ENCODE measurements at regions not wholly inside any gene's neighbourhood (a gene's known extent, or its start where the extent isn't known, plus 50 kb on each side); places are given as distances from the start of the nearest gene placed in this dataset.

DNA sequence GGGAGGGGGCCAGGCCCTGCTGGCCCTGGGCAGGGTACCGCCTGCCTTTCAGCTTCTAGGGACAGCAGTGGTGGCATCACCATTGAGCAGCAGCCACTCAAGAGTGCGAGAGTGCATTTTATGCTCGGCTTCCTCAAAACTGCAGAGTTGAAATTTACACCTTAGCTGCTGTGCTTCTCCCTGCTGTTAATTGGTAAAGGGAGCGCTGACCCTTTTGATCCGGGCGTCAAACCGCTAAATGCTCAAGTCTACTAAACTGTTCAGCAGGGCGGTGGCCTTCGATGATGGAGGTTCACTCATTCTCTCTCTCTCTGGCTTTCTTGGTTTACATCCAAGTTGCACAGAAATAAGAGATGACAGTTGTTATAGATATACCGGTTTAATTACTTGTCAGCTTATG, 368.6 kb upstream of the IRX2 start:
- CTCF ChIA-PET (ENCODE audit: low intra/inter-chr PET ratio): no interaction called here

More for the DNA sequence above, 368.6 kb upstream of the IRX2 start:
- no peak overlapping the region for H3K9ac ChIP-seq (ENCODE audit: insufficient read depth in 1 of 2, low read depth in 2 of 2, low read length in 2 of 2)
- H3K9me3 ChIP-seq (replicated peaks; ENCODE audit: control insufficient read depth, insufficient read depth, low read depth, low read length): no peaks in the 10 kb centered on the region
- POLR2A ChIA-PET: interaction anchor here (0.7 kb wide), 1 partner anchor 350 kb away, joined by 3 read pairs; no protein-coding TSS in a partner anchor
- H3K9me1 ChIP-seq (ENCODE audit: control insufficient read depth, insufficient read depth, low read length): no peaks in the 10 kb centered on the region
- ATAC-seq (no peak), FAIRE-seq (no peak), DNase-seq (ENCODE audit: extremely low read depth in 1 of 4, low spot score in 3 of 4) (no peak)
- in situ Hi-C loops (cut with MboI) (no loop called here), intact Hi-C loops (cut with micrococcal nuclease) (no loop called here)
- peaks cover 7 to 29% of the 10 kb centered on the region in 2 experiments; a peak in 3 of 5 replicates for H3K27me3 ChIP-seq (ENCODE audit: control insufficient read depth in 2 of 2, insufficient read depth in 2 of 2, low read length in 2 of 2)
- H3K79me2 ChIP-seq (ENCODE audit: control insufficient read depth, insufficient read depth, low read length): no peaks in the 10 kb centered on the region
- WGBS (ENCODE audit: insufficient coverage, low coverage, missing lambda C conversion rate): 0% methylated on average over 10 of the region's 10 CpGs
- H2AFZ ChIP-seq (ENCODE audit: low read depth, low read length): no peak overlapping the region
- no peak overlapping the region for H3K4me2 ChIP-seq (ENCODE audit: insufficient read depth, low read length)
- H3K4me1 ChIP-seq (replicated peaks in 1 of 2; ENCODE audit: control insufficient read depth in 2 of 2, insufficient read depth in 2 of 2, low read length in 2 of 2): no peaks in the 10 kb centered on the region
- no peak overlapping the region for H3K4me3 ChIP-seq
- TF ChIP-seq ZKSCAN8 (CRISPR knock-in tag; IDR thresholded peaks at IDR 0.05): no peak
- no peak for TF ChIP-seq XRCC5 (IDR thresholded peaks at IDR 0.05; ENCODE audit: low read depth, low read length)
- TF ChIP-seq HOXB6 (CRISPR knock-in tag; IDR thresholded peaks at IDR 0.05; ENCODE audit: borderline replicate concordance): no peak
- no peak for TF ChIP-seq RBM17 (IDR thresholded peaks at IDR 0.05; ENCODE audit: borderline replicate concordance, low read depth, low read length)
- TF ChIP-seq PTRF (tag; IDR thresholded peaks at IDR 0.05): no peak
- TF ChIP-seq, protein P1, sequence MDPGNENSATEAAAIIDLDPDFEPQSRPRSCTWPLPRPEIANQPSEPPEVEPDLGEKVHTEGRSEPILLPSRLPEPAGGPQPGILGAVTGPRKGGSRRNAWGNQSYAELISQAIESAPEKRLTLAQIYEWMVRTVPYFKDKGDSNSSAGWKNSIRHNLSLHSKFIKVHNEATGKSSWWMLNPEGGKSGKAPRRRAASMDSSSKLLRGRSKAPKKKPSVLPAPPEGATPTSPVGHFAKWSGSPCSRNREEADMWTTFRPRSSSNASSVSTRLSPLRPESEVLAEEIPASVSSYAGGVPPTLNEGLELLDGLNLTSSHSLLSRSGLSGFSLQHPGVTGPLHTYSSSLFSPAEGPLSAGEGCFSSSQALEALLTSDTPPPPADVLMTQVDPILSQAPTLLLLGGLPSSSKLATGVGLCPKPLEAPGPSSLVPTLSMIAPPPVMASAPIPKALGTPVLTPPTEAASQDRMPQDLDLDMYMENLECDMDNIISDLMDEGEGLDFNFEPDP (CRISPR knock-in tag; IDR thresholded peaks at IDR 0.05): no peak
- TF ChIP-seq ZNF134 (CRISPR knock-in tag; conservative IDR thresholded peaks at IDR 0.05): no peak
- TF ChIP-seq ZKSCAN3 (CRISPR knock-in tag; IDR thresholded peaks at IDR 0.05): no peak
- no peak for TF ChIP-seq SRSF1 (IDR thresholded peaks at IDR 0.05; ENCODE audit: low read depth, low read length)
- TF ChIP-seq ZSCAN29 (IDR thresholded peaks at IDR 0.05): no peak
- no peak for TF ChIP-seq FOXJ3 (CRISPR knock-in tag; IDR thresholded peaks at IDR 0.05)
- no peak for TF ChIP-seq ELF1 (tag; IDR thresholded peaks at IDR 0.05)
- TF ChIP-seq, protein P2, sequence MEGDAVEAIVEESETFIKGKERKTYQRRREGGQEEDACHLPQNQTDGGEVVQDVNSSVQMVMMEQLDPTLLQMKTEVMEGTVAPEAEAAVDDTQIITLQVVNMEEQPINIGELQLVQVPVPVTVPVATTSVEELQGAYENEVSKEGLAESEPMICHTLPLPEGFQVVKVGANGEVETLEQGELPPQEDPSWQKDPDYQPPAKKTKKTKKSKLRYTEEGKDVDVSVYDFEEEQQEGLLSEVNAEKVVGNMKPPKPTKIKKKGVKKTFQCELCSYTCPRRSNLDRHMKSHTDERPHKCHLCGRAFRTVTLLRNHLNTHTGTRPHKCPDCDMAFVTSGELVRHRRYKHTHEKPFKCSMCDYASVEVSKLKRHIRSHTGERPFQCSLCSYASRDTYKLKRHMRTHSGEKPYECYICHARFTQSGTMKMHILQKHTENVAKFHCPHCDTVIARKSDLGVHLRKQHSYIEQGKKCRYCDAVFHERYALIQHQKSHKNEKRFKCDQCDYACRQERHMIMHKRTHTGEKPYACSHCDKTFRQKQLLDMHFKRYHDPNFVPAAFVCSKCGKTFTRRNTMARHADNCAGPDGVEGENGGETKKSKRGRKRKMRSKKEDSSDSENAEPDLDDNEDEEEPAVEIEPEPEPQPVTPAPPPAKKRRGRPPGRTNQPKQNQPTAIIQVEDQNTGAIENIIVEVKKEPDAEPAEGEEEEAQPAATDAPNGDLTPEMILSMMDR (IDR thresholded peaks at IDR 0.05 in 2 of 3, conservative IDR thresholded peaks at IDR 0.05 in 1 of 3; ENCODE audit: insufficient read depth in 2 of 3, low read depth in 1 of 3, low read length in 3 of 3): no peak
- TF ChIP-seq ZNF263 (CRISPR knock-in tag; IDR thresholded peaks at IDR 0.05; ENCODE audit: borderline replicate concordance): no peak
- TF ChIP-seq KHSRP (IDR thresholded peaks at IDR 0.05): no peak
- TF ChIP-seq NFXL1 (CRISPR knock-in tag; IDR thresholded peaks at IDR 0.05): no peak
- TF ChIP-seq ASH1L (IDR thresholded peaks at IDR 0.05; ENCODE audit: borderline replicate concordance, low read depth, partially characterized antibody): no peak
- TF ChIP-seq KAT2B (IDR thresholded peaks at IDR 0.05; ENCODE audit: low read depth, low read length): no peak
- BruUV-seq (replicated peaks): no TSS peak
- no peaks in the 10 kb centered on the region; the same call in 1 of the 2 replicates for H4K20me1 ChIP-seq (replicated peaks; ENCODE audit: control insufficient read depth, insufficient read depth, low read length)
- H3K36me3 ChIP-seq (ENCODE audit: control insufficient read depth, insufficient read depth, low read length): no peaks in the 10 kb centered on the region
- H3K27ac ChIP-seq (ENCODE audit: extremely low read depth, low read depth, low read length): no peak overlapping the region
